ENCODE measurements at regions not wholly inside any gene's neighbourhood (a gene's known extent, or its start where the extent isn't known, plus 50 kb on each side); places are given as distances from the start of the nearest gene placed in this dataset.

DNA sequence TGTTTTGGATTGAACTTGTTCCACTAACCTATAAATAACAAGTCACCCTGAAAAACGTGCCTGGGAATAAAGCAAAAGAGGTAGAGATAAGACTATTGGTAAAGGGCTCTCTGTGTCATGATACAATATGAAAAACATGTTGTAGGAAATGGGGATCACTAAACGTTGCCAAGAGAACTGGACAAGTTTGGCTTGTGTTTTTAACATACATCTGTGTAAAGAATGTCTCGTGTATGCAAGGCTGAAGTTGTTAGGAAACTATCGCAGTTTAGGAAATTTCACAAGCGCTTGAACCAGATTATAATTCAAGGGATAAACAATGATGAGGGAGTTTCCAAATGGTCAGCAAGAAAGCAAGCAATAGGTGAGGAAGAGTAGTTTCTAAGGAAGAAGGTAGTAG, 655.8 kb downstream of the PCDH7 start:
- Histone ChIP-seq H3K4me1 (no peaks in the 10 kb centered on the region), H3K4me3 (ENCODE audit: low read depth, low read length) (no peak overlapping the region), H3K36me3 (no peaks in the 10 kb centered on the region), H3K27me3 (no peaks in the 10 kb centered on the region), H3K9me3 (no peaks in the 10 kb centered on the region)
- TF ChIP-seq, protein P1, sequence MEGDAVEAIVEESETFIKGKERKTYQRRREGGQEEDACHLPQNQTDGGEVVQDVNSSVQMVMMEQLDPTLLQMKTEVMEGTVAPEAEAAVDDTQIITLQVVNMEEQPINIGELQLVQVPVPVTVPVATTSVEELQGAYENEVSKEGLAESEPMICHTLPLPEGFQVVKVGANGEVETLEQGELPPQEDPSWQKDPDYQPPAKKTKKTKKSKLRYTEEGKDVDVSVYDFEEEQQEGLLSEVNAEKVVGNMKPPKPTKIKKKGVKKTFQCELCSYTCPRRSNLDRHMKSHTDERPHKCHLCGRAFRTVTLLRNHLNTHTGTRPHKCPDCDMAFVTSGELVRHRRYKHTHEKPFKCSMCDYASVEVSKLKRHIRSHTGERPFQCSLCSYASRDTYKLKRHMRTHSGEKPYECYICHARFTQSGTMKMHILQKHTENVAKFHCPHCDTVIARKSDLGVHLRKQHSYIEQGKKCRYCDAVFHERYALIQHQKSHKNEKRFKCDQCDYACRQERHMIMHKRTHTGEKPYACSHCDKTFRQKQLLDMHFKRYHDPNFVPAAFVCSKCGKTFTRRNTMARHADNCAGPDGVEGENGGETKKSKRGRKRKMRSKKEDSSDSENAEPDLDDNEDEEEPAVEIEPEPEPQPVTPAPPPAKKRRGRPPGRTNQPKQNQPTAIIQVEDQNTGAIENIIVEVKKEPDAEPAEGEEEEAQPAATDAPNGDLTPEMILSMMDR (IDR thresholded peaks at IDR 0.05; ENCODE audit: low read depth, low read length), result no peak
- no peak for DNase-seq

DNA sequence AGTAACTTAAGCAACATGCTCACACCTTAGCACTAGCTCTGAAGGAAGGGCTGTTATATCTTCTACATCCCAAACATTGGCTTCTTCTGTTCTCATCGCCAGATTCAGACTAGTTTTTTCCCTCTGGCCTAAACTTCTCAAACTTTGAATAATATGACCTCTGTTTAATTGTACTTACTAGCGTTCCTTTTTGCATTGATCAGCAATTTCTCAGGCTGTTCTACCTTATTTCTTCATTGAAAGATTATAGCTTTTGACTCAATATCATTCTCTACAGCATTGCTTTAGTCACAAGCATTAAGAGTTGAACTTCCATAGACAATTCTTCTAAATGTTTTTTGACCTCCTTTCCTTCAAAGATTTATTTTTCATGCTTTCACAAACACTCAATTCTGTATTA, 659.2 kb downstream of the PCDH7 start:
- Histone ChIP-seq H3K4me1 (no peaks in the 10 kb centered on the region), H3K36me3 (no peaks in the 10 kb centered on the region), H3K9me3 (no peaks in the 10 kb centered on the region), H3K27me3 (no peaks in the 10 kb centered on the region), H3K4me3 (ENCODE audit: low read depth, low read length) (no peak overlapping the region)
- DNase-seq, result no peak
- TF ChIP-seq, protein P1 (IDR thresholded peaks at IDR 0.05; ENCODE audit: low read depth, low read length), result no peak

DNA sequence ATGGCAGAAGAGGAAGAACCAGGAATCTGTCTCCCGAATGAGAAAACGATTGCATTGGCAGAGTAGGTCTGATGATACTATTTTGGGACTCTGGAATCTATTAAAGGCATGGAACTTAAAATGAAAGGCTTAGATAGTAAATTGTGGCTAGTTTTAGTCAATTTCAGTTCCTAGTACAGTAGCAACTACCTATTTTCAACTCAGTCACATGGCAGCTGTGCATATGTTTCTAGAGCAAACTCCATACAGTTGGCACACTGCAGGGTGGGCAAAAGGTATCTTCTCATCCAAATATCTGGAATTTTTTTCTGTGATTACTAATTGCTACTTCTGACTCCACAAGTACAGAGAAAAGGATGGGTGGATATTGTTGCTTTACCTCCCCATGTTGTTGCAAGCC, 663.6 kb downstream of the PCDH7 start:
- Histone ChIP-seq H3K27me3 (no peaks in the 10 kb centered on the region), H3K36me3 (no peaks in the 10 kb centered on the region), H3K4me1 (no peaks in the 10 kb centered on the region), H3K4me3 (ENCODE audit: low read depth, low read length) (no peak overlapping the region), H3K9me3 (no peaks in the 10 kb centered on the region)
- TF ChIP-seq, protein P1 (IDR thresholded peaks at IDR 0.05; ENCODE audit: low read depth, low read length), result no peak
- no peak for DNase-seq

DNA sequence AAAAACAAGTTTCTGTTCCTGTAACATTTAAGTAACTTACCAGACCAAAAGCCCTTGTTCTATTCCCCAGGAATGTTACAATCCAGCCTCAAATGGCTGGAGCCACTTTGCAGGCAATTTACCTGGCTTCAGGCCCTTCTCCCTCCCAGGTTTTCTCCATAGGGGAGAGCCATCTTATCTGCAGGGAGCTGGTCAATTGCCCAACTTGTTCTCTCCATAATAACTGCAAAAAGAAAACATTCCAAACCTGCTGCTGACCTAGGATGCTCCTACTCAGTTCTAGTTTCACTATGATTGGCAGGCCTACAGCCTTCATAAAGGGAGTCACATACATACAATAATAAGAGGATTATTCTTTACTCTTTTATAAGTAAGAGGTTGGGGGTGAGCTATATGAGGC, 670.7 kb downstream of the PCDH7 start:
- no peaks in the 10 kb centered on the region for H3K4me1 ChIP-seq
- H3K9me3 ChIP-seq, result no peaks in the 10 kb centered on the region
- H3K4me3 ChIP-seq (ENCODE audit: low read depth, low read length), result no peak overlapping the region
- DNase-seq, result no peak
- H3K36me3 ChIP-seq, result no peaks in the 10 kb centered on the region
- no peaks in the 10 kb centered on the region for H3K27me3 ChIP-seq
- TF ChIP-seq, protein P1 (IDR thresholded peaks at IDR 0.05; ENCODE audit: low read depth, low read length), result no peak

- Histone ChIP-seq H3K4me3 (ENCODE audit: low read depth, low read length) (no peak overlapping the region), H3K9me3 (no peaks in the 10 kb centered on the region), H3K27me3 (no peaks in the 10 kb centered on the region), H3K36me3 (no peaks in the 10 kb centered on the region), H3K4me1 (no peaks in the 10 kb centered on the region)
- TF ChIP-seq, protein P1 (IDR thresholded peaks at IDR 0.05; ENCODE audit: low read depth, low read length), result no peak
- no peak for DNase-seq
Observed at GRCh38 chr4:31391976-31392375, 671.8 kb downstream of the PCDH7 start.

DNA sequence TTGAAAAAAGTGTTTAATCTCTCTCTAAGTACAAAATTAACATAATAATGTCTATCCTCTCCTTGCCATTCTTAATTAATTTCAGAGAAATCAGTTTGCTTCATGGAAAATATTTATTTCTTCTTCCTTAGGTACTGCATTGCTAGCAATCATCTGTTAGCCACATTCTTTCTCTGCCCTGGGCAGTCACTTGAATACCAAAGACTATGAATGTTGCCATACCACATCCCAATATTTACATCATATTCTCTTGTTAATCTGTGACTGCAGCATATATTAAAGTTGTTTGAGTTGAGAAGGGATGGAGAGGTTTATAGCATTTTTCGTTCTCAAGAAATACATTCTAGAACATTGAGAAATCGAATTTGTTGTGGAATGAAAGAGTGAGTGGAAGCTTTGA, 672.8 kb downstream of the PCDH7 start:
- Histone ChIP-seq H3K9me3 (no peaks in the 10 kb centered on the region), H3K4me1 (no peaks in the 10 kb centered on the region), H3K27me3 (no peaks in the 10 kb centered on the region), H3K36me3 (no peaks in the 10 kb centered on the region), H3K4me3 (ENCODE audit: low read depth, low read length) (no peak overlapping the region)
- TF ChIP-seq, protein P1 (IDR thresholded peaks at IDR 0.05; ENCODE audit: low read depth, low read length), result no peak
- no peak for DNase-seq

All from BE2C (cell line).